B cell (primary cell): ENCODE measurements at regions not wholly inside any gene's neighbourhood (a gene's known extent, or its start where the extent isn't known, plus 50 kb on each side); places are given as distances from the start of the nearest gene placed in this dataset.

Experiments
- CTCF ChIP-seq: fragments of 200-600 bp; IDR thresholded peaks from one replicate; pipeline ENCODE4 v1.8.0; 2022; ENCODE audit warnings: antibody characterized with exemption, mild to moderate bottlenecking
- EZH2 ChIP-seq: IDR thresholded peaks from 2 replicates; pipeline ENCODE4 v1.6.1; 2012; ENCODE audit warnings: borderline replicate concordance, low read depth, mild to moderate bottlenecking, moderate library complexity, low read length; ENCODE audit not compliant: insufficient read depth, poor library complexity, severe bottlenecking

- no peak for TF ChIP-seq CTCF
- TF ChIP-seq EZH2: no peak
These were observed 1034.4 kb downstream of the NAALADL2 start for GRCh38 chr3:175893566-175893965.
